Myocyte (in vitro differentiated cells): ENCODE measurements at regions not wholly inside any gene's neighbourhood (a gene's known extent, or its start where the extent isn't known, plus 50 kb on each side); places are given as distances from the start of the nearest gene placed in this dataset.
A peak's percentile ranks its signal among the peaks of the same experiment; 100 is the strongest.

Experiments used
- DNase-seq: peaks from one replicate; pipeline ENCODE4 v3.0.0-alpha.2; 2012; ENCODE audit warnings: low read depth

DNA sequence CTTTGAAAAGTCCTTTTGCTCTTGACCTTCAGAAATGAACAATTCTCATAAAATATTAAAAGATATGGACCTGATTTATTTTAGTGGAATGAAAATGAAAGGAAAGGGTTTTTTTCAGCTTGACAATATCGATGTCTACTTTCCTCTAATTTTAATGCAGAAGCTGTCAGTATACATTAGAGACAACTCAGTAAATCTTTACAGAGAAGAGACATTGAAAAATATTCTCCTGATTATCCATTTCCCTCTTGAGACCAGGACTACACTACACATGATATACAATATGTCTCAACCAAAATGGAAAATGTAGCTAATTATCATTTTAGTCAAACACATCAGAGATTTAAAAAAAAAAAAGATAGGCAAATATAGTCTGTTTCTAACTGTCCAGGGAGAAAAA is 288.5 kb upstream of the NUDT12 start:
- DNase-seq = no peak

- peak; percentile 86 for DNase-seq
Observed at GRCh38 chr5:103849934-103850333, 287.3 kb upstream of the NUDT12 start.

GRCh38 chr5:103847060-103847459 is 284.5 kb upstream of the NUDT12 start:
- DNase-seq = no peak

DNA sequence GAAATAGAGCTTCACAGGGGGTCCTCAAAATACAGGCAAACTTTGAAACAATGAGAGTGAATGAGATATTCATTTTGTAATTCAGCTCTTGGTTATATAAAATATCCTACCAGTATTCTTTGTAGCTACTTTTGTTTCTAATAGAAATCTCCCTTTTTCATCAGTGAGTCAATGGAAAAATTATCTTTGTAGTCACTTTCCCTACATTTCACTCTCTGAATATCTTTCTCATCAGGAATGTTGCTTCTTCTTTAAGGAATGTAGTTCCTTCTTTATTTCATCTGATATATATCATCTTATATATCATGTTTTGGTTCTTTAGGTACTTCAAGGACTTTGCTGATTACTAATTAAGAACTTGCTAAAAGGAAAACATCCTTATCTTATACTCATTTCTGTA is 280.3 kb upstream of the NUDT12 start:
- DNase-seq = no peak

- DNase-seq = no peak
Observed at GRCh38 chr5:103840600-103840999, 278.0 kb upstream of the NUDT12 start.

GRCh38 chr5:103834216-103834615 is 271.6 kb upstream of the NUDT12 start:
- no peak for DNase-seq

- DNase-seq = peak; percentile 9
Observed at GRCh38 chr5:103829585-103829984, 267.0 kb upstream of the NUDT12 start.

- DNase-seq = no peak
Observed at GRCh38 chr5:103827976-103828375, 265.4 kb upstream of the NUDT12 start.

GRCh38 chr5:103821361-103821760 is 258.8 kb upstream of the NUDT12 start:
- peak; percentile 7 for DNase-seq

GRCh38 chr5:103808464-103809106 is 246.0 kb upstream of the NUDT12 start:
- peak; percentile 59 for DNase-seq

DNA sequence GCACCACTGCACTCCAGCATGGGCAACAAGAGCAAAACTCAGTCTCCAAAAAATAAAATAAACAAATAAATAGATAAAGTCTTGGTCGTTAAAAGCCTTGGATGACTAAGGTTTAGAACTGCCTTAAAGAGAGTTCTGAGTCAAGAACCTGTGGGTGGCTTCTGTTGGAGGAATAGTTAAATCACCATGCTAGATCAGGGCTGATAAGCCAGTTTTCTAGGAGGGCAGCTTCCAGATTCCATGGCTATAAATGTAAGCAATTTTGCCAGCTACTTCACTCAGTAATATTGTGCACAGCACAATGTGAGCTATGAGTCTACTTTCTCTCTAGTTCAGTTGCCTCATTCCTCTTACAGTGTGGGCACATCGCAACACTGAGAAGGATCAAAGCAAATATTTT is 242.1 kb upstream of the NUDT12 start:
- DNase-seq = no peak

DNA sequence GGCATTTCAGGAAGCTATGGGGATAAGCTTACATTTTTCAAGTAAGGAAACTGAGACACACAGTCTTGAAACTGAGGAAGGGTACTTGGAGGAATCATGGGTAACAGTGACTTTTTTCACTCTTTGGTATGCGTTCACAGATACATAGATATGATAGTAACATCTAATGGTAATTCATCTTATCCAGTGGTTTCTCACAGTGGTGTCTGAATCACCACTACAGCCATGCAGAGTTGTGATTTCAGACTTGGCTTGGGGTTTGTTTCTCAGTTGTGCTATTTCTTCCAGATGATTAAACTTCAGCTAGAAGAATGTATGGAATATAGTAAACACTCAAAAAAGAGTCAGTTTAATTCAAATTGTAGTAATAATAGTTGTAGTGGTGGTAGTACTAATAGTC is 239.1 kb upstream of the NUDT12 start:
- no peak for DNase-seq

DNA sequence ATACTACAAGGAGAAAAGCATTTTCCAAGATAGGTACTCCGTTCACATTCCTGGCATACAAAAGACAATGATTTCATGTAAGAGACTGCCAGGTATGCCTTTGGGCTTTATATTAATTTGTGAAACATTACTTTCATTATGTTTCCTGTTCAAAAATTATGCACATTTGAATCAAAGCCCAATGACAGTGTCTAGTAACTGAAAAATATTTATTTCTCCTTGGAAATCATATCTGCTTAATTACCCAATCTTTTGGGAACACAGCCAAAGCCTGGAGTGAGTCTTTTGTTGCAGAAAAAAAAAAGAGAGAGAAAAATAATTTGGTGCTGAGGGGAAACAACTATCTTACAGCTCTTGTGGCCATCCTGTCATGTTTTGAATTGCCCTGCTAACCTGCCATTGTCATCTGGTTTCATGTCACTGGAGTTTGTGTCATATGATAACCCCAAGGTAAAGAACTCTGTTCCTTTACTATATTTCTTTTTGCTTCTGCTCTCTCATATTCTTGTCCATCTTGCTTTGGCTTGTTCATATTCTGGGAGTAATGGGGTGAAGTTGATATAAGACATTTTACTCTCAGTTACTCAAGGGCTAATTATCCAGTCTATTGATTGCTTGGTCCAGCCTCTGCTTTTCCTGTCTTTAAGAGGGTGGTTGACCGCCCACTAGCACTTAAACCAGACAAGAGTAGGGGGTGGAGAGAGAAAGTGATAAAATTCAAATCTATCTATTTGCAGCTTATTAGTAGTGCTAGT is 238.3 kb upstream of the NUDT12 start:
- peak; percentile 44 for DNase-seq

- DNase-seq = no peak
Observed at GRCh38 chr5:103793595-103794182, 231.1 kb upstream of the NUDT12 start.

DNA sequence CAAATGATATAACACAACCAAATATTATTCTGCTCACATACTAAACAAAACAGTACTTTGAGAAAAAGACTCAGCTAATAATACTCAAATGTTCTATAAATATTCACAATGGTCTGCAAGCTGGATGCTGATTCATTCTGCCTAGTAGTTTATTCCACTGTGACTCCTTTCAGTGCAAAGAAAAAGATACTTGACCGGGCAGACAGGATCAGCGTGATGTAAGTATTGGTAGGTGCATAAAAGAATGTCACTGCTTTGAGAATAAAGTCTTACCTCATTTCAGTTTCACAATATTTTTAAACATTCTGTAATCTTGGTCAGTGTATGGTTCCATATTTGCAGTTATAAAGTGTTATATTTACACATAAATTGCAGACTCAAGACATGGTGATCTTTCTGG is 223.0 kb upstream of the NUDT12 start:
- DNase-seq = no peak

- no peak for DNase-seq
Observed at GRCh38 chr5:103783669-103784068, 221.1 kb upstream of the NUDT12 start.

DNA sequence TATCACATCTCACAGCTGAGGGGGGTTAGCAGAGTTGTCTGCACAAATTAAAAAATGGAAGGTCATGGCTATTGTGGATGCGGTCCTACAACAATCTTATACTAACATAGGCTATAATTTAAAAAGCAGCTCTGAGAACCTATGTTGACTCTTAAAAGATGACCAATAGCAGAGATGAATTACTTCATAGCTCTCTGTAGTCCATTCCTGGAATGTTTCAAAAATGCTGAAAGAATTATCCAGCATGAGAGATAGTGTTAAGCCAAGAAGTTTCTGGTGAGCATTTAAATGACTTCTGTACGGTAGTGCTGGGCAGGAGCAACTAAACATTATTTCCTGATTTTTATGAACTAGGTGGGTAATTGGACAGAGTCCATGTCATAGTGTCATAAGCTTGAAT is 218.2 kb upstream of the NUDT12 start:
- no peak for DNase-seq

DNA sequence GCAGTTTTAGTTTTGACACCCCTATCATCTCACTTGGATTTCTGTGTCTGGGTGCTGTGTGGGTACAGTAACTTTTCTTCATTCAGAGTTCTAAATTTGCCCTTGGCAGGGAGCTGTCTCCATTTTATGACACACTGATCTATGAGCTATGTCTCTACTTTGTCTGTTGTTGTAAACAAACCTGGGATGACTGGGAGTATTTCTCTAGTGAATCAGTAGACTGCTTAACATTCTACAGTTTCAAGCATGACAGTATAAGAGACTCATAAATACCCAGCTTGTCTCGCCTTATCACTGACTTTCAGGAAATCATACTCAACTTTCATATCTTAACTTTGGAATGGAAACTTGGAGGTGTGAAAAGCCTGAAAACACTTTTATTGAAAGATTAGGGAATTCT is 212.1 kb upstream of the NUDT12 start:
- DNase-seq = peak; percentile 12

DNA sequence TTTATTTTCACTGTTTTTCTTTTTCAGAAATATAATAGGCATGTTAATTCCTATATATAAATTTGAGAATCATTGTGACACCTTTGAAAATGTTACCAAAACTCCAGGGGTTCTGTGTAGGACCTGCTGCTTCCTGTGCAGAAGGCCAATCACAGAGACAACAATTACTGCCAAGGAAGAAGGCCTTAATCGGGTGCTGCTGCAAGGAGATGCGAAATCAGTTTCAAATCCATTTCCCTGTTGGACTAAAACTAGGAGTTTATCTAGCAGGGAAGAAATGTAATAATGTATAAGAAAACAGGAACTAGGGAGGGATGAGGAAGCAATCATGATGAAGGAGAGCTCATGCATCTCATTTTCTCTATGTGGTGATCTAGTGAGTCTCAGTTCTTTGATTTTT is 209.7 kb upstream of the NUDT12 start:
- no peak for DNase-seq

DNA sequence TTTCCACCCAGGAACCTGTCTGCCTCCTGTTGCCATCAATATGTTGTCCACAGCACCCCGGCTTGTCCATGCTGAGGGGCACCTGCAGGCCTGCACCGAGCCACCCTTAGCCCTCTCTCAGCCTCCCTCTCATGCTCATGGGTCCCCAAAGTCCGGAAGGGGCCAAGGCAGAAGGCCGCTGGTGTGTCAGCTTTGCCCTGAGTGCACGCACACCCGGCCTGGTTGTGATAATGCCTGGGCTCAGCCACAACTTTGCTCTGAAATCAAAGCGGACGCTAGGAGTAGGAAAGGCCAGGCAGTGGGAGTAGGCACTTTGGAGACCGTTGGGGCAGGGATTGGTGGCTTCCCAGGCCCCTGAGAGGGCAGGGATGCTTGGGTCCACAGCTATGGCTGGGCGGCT is 201.8 kb upstream of the NUDT12 start:
- DNase-seq = no peak

DNA sequence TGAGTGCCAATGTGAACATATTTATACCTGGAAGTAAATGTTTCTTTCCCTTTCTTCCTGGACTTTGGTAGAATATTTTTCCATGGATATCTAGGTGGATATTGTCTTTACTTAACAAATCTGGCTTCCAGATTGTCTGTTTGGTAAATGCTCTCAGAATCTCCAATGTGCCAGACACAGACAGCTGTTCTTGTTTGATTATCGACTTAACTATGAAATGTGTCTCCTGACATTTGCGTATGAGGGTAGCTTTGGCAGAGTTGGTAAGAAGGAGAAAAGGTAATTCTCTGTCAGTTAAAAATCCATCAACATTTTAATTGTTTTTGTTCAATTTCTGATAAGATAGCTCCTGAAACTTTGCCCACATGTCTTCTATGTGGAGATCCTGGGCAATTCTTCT is 196.4 kb upstream of the NUDT12 start:
- DNase-seq = no peak

- DNase-seq = no peak
Observed at GRCh38 chr5:103755974-103756373, 193.4 kb upstream of the NUDT12 start.
